ENCODE measurements at regions not wholly inside any gene's neighbourhood (a gene's known extent, or its start where the extent isn't known, plus 50 kb on each side); places are given as distances from the start of the nearest gene placed in this dataset.
A peak's percentile ranks its signal among the peaks of the same experiment; 100 is the strongest.

DNA sequence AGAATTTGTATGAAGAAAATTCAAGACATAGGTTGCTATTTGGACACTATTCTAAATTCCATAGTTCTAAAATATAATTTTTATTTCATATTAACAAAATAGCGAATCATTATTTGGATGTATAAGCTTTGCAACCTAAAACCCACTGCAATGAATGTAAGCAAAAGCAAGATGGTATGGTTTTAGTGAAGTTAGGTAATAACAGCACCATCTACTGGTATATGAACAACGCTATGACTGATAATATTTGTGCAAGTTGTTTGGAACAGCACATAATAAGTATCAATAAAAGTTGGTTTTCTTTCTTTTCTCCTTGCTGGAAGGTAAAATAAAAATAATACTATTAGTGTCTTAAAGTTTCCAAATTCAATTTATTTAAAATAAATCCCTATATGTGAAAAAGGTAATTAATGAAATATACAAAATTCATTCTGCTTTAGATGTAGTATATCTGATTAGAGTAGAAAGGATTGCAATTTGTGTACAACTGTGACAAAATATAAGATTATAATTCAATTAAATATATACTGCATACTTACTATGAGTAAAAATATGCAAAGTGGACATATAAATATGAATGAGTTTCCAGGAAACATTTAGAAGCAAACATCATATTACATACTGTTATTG, 79.0 kb upstream of the LSM8 start:
- TF ChIP-seq CTCF (IDR thresholded peaks at IDR 0.05) (peak in 4 of 6 experiments; percentile 26 to 55 (median 54)), POLR2A (IDR thresholded peaks at IDR 0.05) (no peak)
